H1 (cell line): ENCODE measurements at regions not wholly inside any gene's neighbourhood (a gene's known extent, or its start where the extent isn't known, plus 50 kb on each side); places are given as distances from the start of the nearest gene placed in this dataset.

ENCODE experiments used
- CHD1 ChIP-seq: IDR thresholded peaks from 2 replicates; pipeline ENCODE4 v1.6.1; 2012; ENCODE audit warnings: low read depth, low read length, improper control_type of control experiment
- EZH2 ChIP-seq: fragments of 200-600 bp; sonication (generic); IDR thresholded peaks from 2 replicates; pipeline ENCODE4 v1.7.1; 2012; ENCODE audit warnings: low read depth, mild to moderate bottlenecking, moderate library complexity, low read length, inconsistent platforms; ENCODE audit not compliant: severe bottlenecking
- GABPA ChIP-seq: IDR thresholded peaks from 2 replicates; pipeline ENCODE4 v1.6.1; 2011; ENCODE audit warnings: mild to moderate bottlenecking, low read length, moderate library complexity, borderline replicate concordance; ENCODE audit not compliant: insufficient read depth
- SIRT6 ChIP-seq: IDR thresholded peaks from one replicate; pipeline ENCODE4 v1.7.1; 2012; ENCODE audit warnings: low read length, inconsistent platforms
- TF ChIP-seq, protein P1 (sequence below): fragments of 300-600 bp; sonication (generic); IDR thresholded peaks from 2 replicates; pipeline ENCODE4 v1.7.1; 2012; ENCODE audit warnings: low read length, moderate library complexity, mild to moderate bottlenecking, inconsistent platforms; ENCODE audit not compliant: insufficient replicate concordance

DNA sequence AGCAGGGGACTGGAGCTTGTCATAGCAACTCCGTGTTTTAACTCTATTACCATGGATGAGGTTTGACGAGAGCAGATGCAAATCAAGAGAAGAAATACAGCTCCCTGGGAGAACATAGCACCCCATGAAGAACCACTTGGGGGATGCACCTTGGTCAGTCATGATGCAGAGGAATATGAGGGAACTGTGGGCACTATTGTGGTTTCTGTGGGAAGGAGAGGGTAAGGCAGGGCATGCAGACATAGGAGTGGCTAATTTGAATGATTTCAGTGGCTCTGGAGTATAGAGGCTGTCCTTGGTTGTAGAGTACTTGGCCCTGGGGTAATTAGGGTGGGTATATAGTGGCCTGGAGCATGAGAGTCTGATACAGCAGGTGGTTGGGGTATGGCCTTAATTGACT, 131.9 kb downstream of the EDEM1 start (continued):
- TF ChIP-seq SIRT6: no peak
- TF ChIP-seq EZH2: no peak
- TF ChIP-seq CHD1: no peak
- no peak for TF ChIP-seq GABPA
- TF ChIP-seq, protein P1, sequence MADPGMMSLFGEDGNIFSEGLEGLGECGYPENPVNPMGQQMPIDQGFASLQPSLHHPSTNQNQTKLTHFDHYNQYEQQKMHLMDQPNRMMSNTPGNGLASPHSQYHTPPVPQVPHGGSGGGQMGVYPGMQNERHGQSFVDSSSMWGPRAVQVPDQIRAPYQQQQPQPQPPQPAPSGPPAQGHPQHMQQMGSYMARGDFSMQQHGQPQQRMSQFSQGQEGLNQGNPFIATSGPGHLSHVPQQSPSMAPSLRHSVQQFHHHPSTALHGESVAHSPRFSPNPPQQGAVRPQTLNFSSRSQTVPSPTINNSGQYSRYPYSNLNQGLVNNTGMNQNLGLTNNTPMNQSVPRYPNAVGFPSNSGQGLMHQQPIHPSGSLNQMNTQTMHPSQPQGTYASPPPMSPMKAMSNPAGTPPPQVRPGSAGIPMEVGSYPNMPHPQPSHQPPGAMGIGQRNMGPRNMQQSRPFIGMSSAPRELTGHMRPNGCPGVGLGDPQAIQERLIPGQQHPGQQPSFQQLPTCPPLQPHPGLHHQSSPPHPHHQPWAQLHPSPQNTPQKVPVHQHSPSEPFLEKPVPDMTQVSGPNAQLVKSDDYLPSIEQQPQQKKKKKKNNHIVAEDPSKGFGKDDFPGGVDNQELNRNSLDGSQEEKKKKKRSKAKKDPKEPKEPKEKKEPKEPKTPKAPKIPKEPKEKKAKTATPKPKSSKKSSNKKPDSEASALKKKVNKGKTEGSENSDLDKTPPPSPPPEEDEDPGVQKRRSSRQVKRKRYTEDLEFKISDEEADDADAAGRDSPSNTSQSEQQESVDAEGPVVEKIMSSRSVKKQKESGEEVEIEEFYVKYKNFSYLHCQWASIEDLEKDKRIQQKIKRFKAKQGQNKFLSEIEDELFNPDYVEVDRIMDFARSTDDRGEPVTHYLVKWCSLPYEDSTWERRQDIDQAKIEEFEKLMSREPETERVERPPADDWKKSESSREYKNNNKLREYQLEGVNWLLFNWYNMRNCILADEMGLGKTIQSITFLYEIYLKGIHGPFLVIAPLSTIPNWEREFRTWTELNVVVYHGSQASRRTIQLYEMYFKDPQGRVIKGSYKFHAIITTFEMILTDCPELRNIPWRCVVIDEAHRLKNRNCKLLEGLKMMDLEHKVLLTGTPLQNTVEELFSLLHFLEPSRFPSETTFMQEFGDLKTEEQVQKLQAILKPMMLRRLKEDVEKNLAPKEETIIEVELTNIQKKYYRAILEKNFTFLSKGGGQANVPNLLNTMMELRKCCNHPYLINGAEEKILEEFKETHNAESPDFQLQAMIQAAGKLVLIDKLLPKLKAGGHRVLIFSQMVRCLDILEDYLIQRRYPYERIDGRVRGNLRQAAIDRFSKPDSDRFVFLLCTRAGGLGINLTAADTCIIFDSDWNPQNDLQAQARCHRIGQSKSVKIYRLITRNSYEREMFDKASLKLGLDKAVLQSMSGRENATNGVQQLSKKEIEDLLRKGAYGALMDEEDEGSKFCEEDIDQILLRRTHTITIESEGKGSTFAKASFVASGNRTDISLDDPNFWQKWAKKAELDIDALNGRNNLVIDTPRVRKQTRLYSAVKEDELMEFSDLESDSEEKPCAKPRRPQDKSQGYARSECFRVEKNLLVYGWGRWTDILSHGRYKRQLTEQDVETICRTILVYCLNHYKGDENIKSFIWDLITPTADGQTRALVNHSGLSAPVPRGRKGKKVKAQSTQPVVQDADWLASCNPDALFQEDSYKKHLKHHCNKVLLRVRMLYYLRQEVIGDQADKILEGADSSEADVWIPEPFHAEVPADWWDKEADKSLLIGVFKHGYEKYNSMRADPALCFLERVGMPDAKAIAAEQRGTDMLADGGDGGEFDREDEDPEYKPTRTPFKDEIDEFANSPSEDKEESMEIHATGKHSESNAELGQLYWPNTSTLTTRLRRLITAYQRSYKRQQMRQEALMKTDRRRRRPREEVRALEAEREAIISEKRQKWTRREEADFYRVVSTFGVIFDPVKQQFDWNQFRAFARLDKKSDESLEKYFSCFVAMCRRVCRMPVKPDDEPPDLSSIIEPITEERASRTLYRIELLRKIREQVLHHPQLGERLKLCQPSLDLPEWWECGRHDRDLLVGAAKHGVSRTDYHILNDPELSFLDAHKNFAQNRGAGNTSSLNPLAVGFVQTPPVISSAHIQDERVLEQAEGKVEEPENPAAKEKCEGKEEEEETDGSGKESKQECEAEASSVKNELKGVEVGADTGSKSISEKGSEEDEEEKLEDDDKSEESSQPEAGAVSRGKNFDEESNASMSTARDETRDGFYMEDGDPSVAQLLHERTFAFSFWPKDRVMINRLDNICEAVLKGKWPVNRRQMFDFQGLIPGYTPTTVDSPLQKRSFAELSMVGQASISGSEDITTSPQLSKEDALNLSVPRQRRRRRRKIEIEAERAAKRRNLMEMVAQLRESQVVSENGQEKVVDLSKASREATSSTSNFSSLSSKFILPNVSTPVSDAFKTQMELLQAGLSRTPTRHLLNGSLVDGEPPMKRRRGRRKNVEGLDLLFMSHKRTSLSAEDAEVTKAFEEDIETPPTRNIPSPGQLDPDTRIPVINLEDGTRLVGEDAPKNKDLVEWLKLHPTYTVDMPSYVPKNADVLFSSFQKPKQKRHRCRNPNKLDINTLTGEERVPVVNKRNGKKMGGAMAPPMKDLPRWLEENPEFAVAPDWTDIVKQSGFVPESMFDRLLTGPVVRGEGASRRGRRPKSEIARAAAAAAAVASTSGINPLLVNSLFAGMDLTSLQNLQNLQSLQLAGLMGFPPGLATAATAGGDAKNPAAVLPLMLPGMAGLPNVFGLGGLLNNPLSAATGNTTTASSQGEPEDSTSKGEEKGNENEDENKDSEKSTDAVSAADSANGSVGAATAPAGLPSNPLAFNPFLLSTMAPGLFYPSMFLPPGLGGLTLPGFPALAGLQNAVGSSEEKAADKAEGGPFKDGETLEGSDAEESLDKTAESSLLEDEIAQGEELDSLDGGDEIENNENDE: no peak
